ENCODE measurements at regions not wholly inside any gene's neighbourhood (a gene's known extent, or its start where the extent isn't known, plus 50 kb on each side); places are given as distances from the start of the nearest gene placed in this dataset.
"Not testable (repeated sequence)": the region's sequence is repeated elsewhere in the genome, so short reads cannot be mapped to it uniquely, and the experiment has no call there.

DNA sequence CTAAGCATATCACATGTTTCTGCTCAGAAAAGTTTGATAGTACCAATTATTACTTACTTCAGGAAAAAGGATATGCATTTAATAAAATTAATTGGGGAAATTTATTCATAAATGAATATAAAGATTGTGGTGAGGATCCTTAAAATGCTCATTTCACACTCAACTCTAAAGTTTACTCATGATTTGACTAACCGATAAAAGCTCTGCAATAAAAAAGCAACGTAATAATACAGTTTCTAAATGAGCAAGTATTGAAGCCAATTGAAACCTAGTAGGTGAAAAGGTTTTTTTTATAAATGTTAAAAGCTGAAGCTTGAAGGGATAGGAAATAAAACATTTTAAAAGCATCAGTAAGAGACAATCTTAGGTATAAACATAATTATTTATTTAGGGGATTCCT lies 308.3 kb upstream of the STEAP1 start (continued):
- TF ChIP-seq ETV5 (CRISPR knock-in tag; IDR thresholded peaks at IDR 0.05; ENCODE audit: low read depth) = no peak
- TF ChIP-seq, protein P1, sequence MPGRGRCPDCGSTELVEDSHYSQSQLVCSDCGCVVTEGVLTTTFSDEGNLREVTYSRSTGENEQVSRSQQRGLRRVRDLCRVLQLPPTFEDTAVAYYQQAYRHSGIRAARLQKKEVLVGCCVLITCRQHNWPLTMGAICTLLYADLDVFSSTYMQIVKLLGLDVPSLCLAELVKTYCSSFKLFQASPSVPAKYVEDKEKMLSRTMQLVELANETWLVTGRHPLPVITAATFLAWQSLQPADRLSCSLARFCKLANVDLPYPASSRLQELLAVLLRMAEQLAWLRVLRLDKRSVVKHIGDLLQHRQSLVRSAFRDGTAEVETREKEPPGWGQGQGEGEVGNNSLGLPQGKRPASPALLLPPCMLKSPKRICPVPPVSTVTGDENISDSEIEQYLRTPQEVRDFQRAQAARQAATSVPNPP (IDR thresholded peaks at IDR 0.05; ENCODE audit: borderline replicate concordance, insufficient read depth, insufficient read length) = no peak
- TF ChIP-seq, protein P2, sequence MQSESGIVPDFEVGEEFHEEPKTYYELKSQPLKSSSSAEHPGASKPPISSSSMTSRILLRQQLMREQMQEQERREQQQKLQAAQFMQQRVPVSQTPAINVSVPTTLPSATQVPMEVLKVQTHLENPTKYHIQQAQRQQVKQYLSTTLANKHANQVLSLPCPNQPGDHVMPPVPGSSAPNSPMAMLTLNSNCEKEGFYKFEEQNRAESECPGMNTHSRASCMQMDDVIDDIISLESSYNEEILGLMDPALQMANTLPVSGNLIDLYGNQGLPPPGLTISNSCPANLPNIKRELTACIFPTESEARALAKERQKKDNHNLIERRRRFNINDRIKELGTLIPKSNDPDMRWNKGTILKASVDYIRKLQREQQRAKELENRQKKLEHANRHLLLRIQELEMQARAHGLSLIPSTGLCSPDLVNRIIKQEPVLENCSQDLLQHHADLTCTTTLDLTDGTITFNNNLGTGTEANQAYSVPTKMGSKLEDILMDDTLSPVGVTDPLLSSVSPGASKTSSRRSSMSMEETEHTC (IDR thresholded peaks at IDR 0.05) = no peak

DNA sequence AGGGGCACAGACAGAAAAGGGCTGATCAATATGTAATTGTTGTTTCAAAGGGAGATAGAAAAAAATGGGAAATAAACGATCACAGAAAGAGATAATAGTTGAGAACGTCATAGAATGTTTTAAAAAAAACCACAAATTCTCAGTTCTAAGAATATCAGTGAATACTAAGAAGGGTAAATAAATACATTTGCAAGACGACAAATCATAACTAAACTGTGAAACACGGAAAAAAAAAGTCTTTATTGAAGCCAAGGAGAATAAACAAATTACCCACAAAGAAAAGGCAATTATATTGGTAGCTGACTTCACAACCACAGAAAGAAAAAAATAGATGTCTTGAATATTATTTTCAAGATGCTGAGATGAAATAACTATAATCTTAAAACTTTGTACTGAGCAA lies 305.2 kb upstream of the STEAP1 start:
- Histone ChIP-seq H3K9me3 (replicated peaks; ENCODE audit: control insufficient read depth, insufficient read depth, low read depth, low read length) (no peaks in the 10 kb centered on the region), H3K4me1 (replicated peaks in 1 of 2; ENCODE audit: control insufficient read depth in 2 of 2, insufficient read depth in 2 of 2, low read length in 2 of 2) (no peaks in the 10 kb centered on the region), H3K27me3 (ENCODE audit: control insufficient read depth in 2 of 2, insufficient read depth in 2 of 2, low read length in 2 of 2) (no peaks in the 10 kb centered on the region), H3K9me1 (ENCODE audit: control insufficient read depth, insufficient read depth, low read length) (no peaks in the 10 kb centered on the region), H3K4me3 (no peak overlapping the region), H3K79me2 (ENCODE audit: control insufficient read depth, insufficient read depth, low read length) (no peaks in the 10 kb centered on the region), H3K4me2 (ENCODE audit: insufficient read depth, low read length) (no peak overlapping the region), H3K27ac (ENCODE audit: extremely low read depth, low read depth, low read length) (no peak overlapping the region), H3K36me3 (ENCODE audit: control insufficient read depth, insufficient read depth, low read length) (no peaks in the 10 kb centered on the region), H3K9ac (ENCODE audit: insufficient read depth in 1 of 2, low read depth in 2 of 2, low read length in 2 of 2) (no peak overlapping the region), H2AFZ (ENCODE audit: low read depth, low read length) (no peak overlapping the region), H4K20me1 (replicated peaks; ENCODE audit: control insufficient read depth, insufficient read depth, low read length) (no peaks in the 10 kb centered on the region)
- intact Hi-C loops (cut with micrococcal nuclease) (no loop called here), in situ Hi-C loops (cut with MboI) (no loop called here)
- FAIRE-seq (no peak), ATAC-seq (no peak), DNase-seq (ENCODE audit: extremely low read depth in 1 of 4, low spot score in 3 of 4) (no peak)
- 0% methylated on average over 4 of the region's 4 CpGs for WGBS (ENCODE audit: insufficient coverage, low coverage, missing lambda C conversion rate)
- no TSS peak for BruUV-seq (replicated peaks)
- CTCF ChIA-PET (ENCODE audit: low intra/inter-chr PET ratio) = no interaction called here
- TF ChIP-seq ZFP1 (CRISPR knock-in tag; IDR thresholded peaks at IDR 0.05) (no peak), ZNF408 (CRISPR knock-in tag; IDR thresholded peaks at IDR 0.05; ENCODE audit: low read depth) (no peak)
- POLR2A ChIA-PET = no interaction called here

DNA sequence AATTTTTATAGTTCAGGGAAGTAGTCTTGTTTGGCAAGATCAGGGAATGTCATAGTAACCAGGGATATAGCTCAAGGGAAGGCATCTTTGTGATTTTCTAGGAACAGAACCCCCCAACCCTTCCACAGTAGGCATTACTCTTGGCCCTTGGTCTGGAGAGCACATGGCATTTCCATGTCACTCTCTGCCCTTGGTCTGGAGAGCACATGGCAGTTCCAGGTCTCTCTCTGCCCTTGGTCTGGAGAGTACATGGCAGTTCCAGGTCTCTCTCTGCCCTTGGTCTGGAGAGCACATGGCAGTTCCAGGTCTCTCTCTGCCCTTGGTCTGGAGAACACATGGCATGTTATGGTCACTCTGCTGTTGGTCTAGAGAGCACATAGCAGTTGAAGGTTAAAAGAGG lies 297.2 kb upstream of the STEAP1 start:
- BruUV-seq (replicated peaks) = not testable (repeated sequence)

More for the DNA sequence above, 297.2 kb upstream of the STEAP1 start:
- H3K27ac ChIP-seq (ENCODE audit: extremely low read depth, low read depth, low read length); POLR2A ChIA-PET; FAIRE-seq; H3K79me2 ChIP-seq (ENCODE audit: control insufficient read depth, insufficient read depth, low read length); H3K9me3 ChIP-seq (replicated peaks; ENCODE audit: control insufficient read depth, insufficient read depth, low read depth, low read length); DNase-seq (ENCODE audit: extremely low read depth in 1 of 4, low spot score in 3 of 4); H3K4me1 ChIP-seq (replicated peaks in 1 of 2; ENCODE audit: control insufficient read depth in 2 of 2, insufficient read depth in 2 of 2, low read length in 2 of 2); in situ Hi-C loops (cut with MboI); H2AFZ ChIP-seq (ENCODE audit: low read depth, low read length); H3K4me3 ChIP-seq; H4K20me1 ChIP-seq (replicated peaks; ENCODE audit: control insufficient read depth, insufficient read depth, low read length); ATAC-seq; H3K9ac ChIP-seq (ENCODE audit: insufficient read depth in 1 of 2, low read depth in 2 of 2, low read length in 2 of 2); H3K27me3 ChIP-seq (ENCODE audit: control insufficient read depth in 2 of 2, insufficient read depth in 2 of 2, low read length in 2 of 2); H3K36me3 ChIP-seq (ENCODE audit: control insufficient read depth, insufficient read depth, low read length); H3K4me2 ChIP-seq (ENCODE audit: insufficient read depth, low read length); CTCF ChIA-PET (ENCODE audit: low intra/inter-chr PET ratio); H3K9me1 ChIP-seq (ENCODE audit: control insufficient read depth, insufficient read depth, low read length); intact Hi-C loops (cut with micrococcal nuclease): not testable (repeated sequence)

Data from K562 (cell line).